ENCODE measurements at regions not wholly inside any gene's neighbourhood (a gene's known extent, or its start where the extent isn't known, plus 50 kb on each side); places are given as distances from the start of the nearest gene placed in this dataset.

- Mint-ChIP-seq H3K4me3 (no peak overlapping the region), H3K36me3 (no peaks in the 10 kb centered on the region), H3K4me1 (no peaks in the 10 kb centered on the region), H3K9me3 (no peaks in the 10 kb centered on the region), H3K27me3 (ENCODE audit: low read depth in 2 of 2) (peaks cover 18 to 43% of the 10 kb centered on the region in 2 donors), H3K27ac (no peak overlapping the region)
- intact Hi-C loops (cut with micrococcal nuclease) = no loop called here
- H3K36me3 ChIP-seq (ENCODE audit: control insufficient read depth, insufficient read depth, low read length) = no peaks in the 10 kb centered on the region
- H3K27ac ChIP-seq (ENCODE audit: low read length) = no peak overlapping the region
- H3K4me3 ChIP-seq (ENCODE audit: low read length) = no peak overlapping the region
- no peak for DNase-seq
- H3K4me1 ChIP-seq (ENCODE audit: control insufficient read depth, insufficient read depth, low read length) = no peaks in the 10 kb centered on the region
- H3K9me3 ChIP-seq (ENCODE audit: control insufficient read depth, insufficient read depth, low read length) = no peaks in the 10 kb centered on the region
- peaks cover 2% of the 10 kb centered on the region for H3K27me3 ChIP-seq (ENCODE audit: control insufficient read depth, insufficient read depth, low read length)
- ATAC-seq = no peak
- no peak for TF ChIP-seq CTCF (IDR thresholded peaks at IDR 0.05)
Observed at GRCh38 chr13:27680465-27680864, 58.8 kb downstream of the POLR1D start.

GRCh38 chr13:27691207-27691606 is 69.5 kb downstream of the POLR1D start:
- peaks cover 19% of the 10 kb centered on the region for H3K36me3 Mint-ChIP-seq
- peaks cover 13 to 16% of the 10 kb centered on the region in 2 donors for H3K27me3 Mint-ChIP-seq (ENCODE audit: low read depth in 2 of 2)
- intact Hi-C loops (cut with micrococcal nuclease) = no loop called here
- Histone ChIP-seq H3K4me1 (ENCODE audit: control insufficient read depth, insufficient read depth, low read length) (no peaks in the 10 kb centered on the region), H3K4me3 (ENCODE audit: low read length) (no peak overlapping the region), H3K27ac (ENCODE audit: low read length) (no peak overlapping the region), H3K27me3 (ENCODE audit: control insufficient read depth, insufficient read depth, low read length) (no peaks in the 10 kb centered on the region), H3K9me3 (ENCODE audit: control insufficient read depth, insufficient read depth, low read length) (no peaks in the 10 kb centered on the region), H3K36me3 (ENCODE audit: control insufficient read depth, insufficient read depth, low read length) (no peaks in the 10 kb centered on the region)
- H3K27ac Mint-ChIP-seq = no peak overlapping the region
- H3K4me1 Mint-ChIP-seq = no peaks in the 10 kb centered on the region
- DNase-seq = no peak
- peaks cover 6 to 18% of the 10 kb centered on the region in 2 donors for H3K9me3 Mint-ChIP-seq
- no peak for ATAC-seq
- WGBS (ENCODE audit: insufficient coverage) = 40% methylated on average over 1 of the region's 3 CpGs
- no peak for TF ChIP-seq CTCF (IDR thresholded peaks at IDR 0.05)
- no peak overlapping the region for H3K4me3 Mint-ChIP-seq

- Histone ChIP-seq H3K9me3 (ENCODE audit: control insufficient read depth, insufficient read depth, low read length) (no peaks in the 10 kb centered on the region), H3K4me3 (ENCODE audit: low read length) (no peak overlapping the region), H3K27ac (ENCODE audit: low read length) (no peak overlapping the region), H3K36me3 (ENCODE audit: control insufficient read depth, insufficient read depth, low read length) (no peaks in the 10 kb centered on the region), H3K4me1 (ENCODE audit: control insufficient read depth, insufficient read depth, low read length) (no peaks in the 10 kb centered on the region), H3K27me3 (ENCODE audit: control insufficient read depth, insufficient read depth, low read length) (no peaks in the 10 kb centered on the region)
- peaks cover 6% of the 10 kb centered on the region for H3K36me3 Mint-ChIP-seq
- H3K4me1 Mint-ChIP-seq = no peaks in the 10 kb centered on the region
- H3K9me3 Mint-ChIP-seq = peaks cover 3 to 5% of the 10 kb centered on the region in 2 donors
- peaks cover 24 to 32% of the 10 kb centered on the region in 2 donors for H3K27me3 Mint-ChIP-seq (ENCODE audit: low read depth in 2 of 2)
- WGBS (ENCODE audit: insufficient coverage) = 78% methylated on average over 3 of the region's 3 CpGs
- DNase-seq (no peak), ATAC-seq (no peak)
- no peak overlapping the region for H3K4me3 Mint-ChIP-seq
- TF ChIP-seq CTCF (IDR thresholded peaks at IDR 0.05) = no peak
- H3K27ac Mint-ChIP-seq = no peak overlapping the region
- intact Hi-C loops (cut with micrococcal nuclease) = no loop called here
Observed at GRCh38 chr13:27696731-27697130, 75.0 kb downstream of the POLR1D start.

- Histone ChIP-seq H3K9me3 (ENCODE audit: control insufficient read depth, insufficient read depth, low read length) (no peaks in the 10 kb centered on the region), H3K4me1 (ENCODE audit: control insufficient read depth, insufficient read depth, low read length) (no peaks in the 10 kb centered on the region), H3K36me3 (ENCODE audit: control insufficient read depth, insufficient read depth, low read length) (no peaks in the 10 kb centered on the region), H3K27ac (ENCODE audit: low read length) (no peak overlapping the region), H3K27me3 (ENCODE audit: control insufficient read depth, insufficient read depth, low read length) (no peaks in the 10 kb centered on the region), H3K4me3 (ENCODE audit: low read length) (no peak overlapping the region)
- Mint-ChIP-seq H3K4me3 (no peak overlapping the region), H3K27ac (no peak overlapping the region), H3K36me3 (peaks cover 20% of the 10 kb centered on the region), H3K4me1 (peaks cover 0 to 5% of the 10 kb centered on the region in 2 donors), H3K9me3 (peaks cover 10 to 11% of the 10 kb centered on the region in 2 donors), H3K27me3 (ENCODE audit: low read depth in 2 of 2) (peaks cover 27 to 46% of the 10 kb centered on the region in 2 donors)
- DNase-seq (no peak), ATAC-seq (no peak)
- intact Hi-C loops (cut with micrococcal nuclease) = no loop called here
- WGBS (ENCODE audit: insufficient coverage) = no CpG with 5 or more reads among the region's 4 CpGs
- TF ChIP-seq CTCF (IDR thresholded peaks at IDR 0.05) = no peak
Observed at GRCh38 chr13:27699952-27700351, 78.3 kb downstream of the POLR1D start.

All from natural killer cell (primary cell).